Effector memory CD8-positive, alpha-beta T cell (primary cell): ENCODE measurements at regions not wholly inside any gene's neighbourhood (a gene's known extent, or its start where the extent isn't known, plus 50 kb on each side); places are given as distances from the start of the nearest gene placed in this dataset.

Source experiments
- ATAC-seq: fragments of 150-1000 bp; cut with Tn5 transposase; replicated peaks from 2 replicates; pipeline ENCODE4 v1.10.0; 2021; ENCODE audit warnings: mild to moderate bottlenecking, moderate library complexity
- DNase-seq, 3 experiments: peaks; one replicate each; pipeline ENCODE4 v3.0.0; 2021
- H3K27ac Mint-ChIP-seq, 2 donors: one replicate each; pipeline ENCODE4 v1.8.0; 2022; ENCODE audit warnings: mild to moderate bottlenecking in 2 of 2, mixed read lengths in 2 of 2, moderate library complexity in 2 of 2
- H3K27me3 Mint-ChIP-seq, 2 donors: one replicate each; pipeline ENCODE4 v1.8.0; 2022; ENCODE audit warnings: mixed read lengths in 2 of 2
- H3K36me3 Mint-ChIP-seq: one replicate; pipeline ENCODE4 v1.8.0; 2022; ENCODE audit warnings: mild to moderate bottlenecking, moderate library complexity, mixed read lengths; ENCODE audit not compliant: insufficient read depth
- H3K4me1 Mint-ChIP-seq, 2 donors: one replicate each; pipeline ENCODE4 v1.8.0; 2022; ENCODE audit warnings: low read depth in 2 of 2, mixed read lengths in 2 of 2
- H3K4me3 Mint-ChIP-seq, 2 donors: one replicate each; pipeline ENCODE4 v1.8.0; 2022; ENCODE audit warnings: mild to moderate bottlenecking in 2 of 2, mixed read lengths in 2 of 2, moderate library complexity in 2 of 2
- H3K9me3 Mint-ChIP-seq, 2 donors: one replicate each; pipeline ENCODE4 v1.8.0; 2022; ENCODE audit warnings: mixed read lengths in 2 of 2

DNA sequence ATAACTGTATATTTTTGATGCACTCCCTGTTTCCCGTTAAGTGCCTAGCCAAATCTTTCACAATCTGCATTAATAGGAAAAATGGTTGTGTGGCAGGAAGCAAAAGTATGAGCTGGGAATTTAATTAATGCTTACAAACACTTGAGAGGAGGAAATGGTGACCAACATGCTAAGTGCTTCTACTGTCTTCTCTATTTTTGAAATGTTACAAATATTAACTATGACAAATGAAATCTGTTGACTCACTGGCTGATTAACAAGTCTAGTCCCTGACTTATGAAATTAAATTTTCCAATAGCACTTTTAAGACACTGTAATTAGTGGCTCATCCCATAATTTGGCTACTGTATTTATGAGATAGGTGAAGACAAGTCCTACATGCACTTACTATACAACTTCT is 446.9 kb upstream of the DPPA4 start:
- Mint-ChIP-seq H3K27me3 (peaks cover 0 to 5% of the 10 kb centered on the region in 2 donors), H3K36me3 (no peaks in the 10 kb centered on the region), H3K4me3 (no peak overlapping the region), H3K27ac (no peak overlapping the region), H3K9me3 (peaks cover 0 to 2% of the 10 kb centered on the region in 2 donors), H3K4me1 (peaks cover 5 to 7% of the 10 kb centered on the region in 2 donors)
- no peak for DNase-seq
- no peak for ATAC-seq

DNA sequence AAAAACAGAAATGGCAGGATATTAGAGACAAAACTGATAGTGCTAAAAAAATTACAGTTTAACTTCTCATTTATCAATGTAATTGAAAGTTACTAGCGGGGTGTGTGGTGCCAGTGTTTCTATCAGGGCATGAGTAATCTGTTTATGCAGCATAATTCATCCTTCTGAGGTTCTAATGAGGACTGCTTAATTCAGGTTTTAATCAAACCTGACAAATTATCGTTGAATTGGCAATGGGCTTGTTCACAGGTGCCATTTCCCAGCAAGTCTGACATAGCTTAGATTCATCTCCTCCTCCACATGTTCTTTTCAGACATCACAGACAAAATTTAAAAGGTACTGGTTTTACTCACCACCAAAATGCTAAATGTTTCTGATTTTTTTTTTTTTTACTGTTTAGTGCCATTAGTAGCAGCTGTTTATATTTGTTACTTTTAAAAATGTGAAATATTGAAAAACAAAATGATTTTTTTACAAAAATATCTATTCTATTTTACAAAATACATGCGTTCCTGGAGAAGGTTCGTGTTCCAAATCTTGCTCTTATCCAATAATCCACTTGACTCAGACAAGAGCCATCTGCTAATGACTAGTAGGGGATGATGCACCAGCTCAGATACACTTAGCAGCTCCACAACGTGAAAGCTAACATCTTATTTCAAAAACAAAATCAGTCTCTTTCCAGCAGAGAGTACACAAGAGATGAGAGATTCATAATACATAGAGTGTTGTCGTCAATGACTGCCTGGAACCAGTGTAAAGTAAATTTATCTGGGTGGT is 447.7 kb upstream of the DPPA4 start:
- Mint-ChIP-seq H3K4me1 (peaks cover 5 to 7% of the 10 kb centered on the region in 2 donors), H3K27me3 (peaks cover 0 to 5% of the 10 kb centered on the region in 2 donors), H3K27ac (peak overlapping the region in 1 of 2 donors; percentile 18), H3K36me3 (no peaks in the 10 kb centered on the region), H3K9me3 (no peaks in the 10 kb centered on the region), H3K4me3 (no peak overlapping the region)
- ATAC-seq (no peak), DNase-seq (no peak)

DNA sequence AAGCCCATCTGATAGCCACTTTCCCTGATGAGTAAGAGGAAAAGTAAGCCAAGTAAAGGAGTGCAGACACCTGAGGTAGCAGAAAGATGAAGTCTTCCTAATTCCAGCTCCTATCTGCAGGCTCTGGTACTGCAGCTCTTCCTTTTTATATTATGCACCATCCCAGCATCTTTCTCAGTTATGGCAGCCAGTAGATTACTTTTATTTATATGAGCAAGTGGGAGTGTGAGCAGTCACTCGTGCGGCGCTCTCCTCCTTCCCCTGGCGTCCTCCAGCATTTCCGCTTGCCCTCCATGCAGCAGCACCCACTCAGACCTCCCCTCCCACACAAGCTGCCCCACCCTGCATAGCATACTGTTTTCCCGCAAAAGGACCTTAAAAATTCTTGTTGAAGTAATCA is 465.9 kb upstream of the DPPA4 start:
- no peak for ATAC-seq
- H3K36me3 Mint-ChIP-seq = peaks cover 4% of the 10 kb centered on the region
- H3K4me1 Mint-ChIP-seq = peaks cover 32 to 45% of the 10 kb centered on the region in 2 donors
- no peak overlapping the region for H3K27ac Mint-ChIP-seq
- peak overlapping the region in 1 of 2 donors; percentile 17 for H3K4me3 Mint-ChIP-seq
- no peaks in the 10 kb centered on the region for H3K27me3 Mint-ChIP-seq
- H3K9me3 Mint-ChIP-seq = peaks cover 2 to 6% of the 10 kb centered on the region in 2 donors
- no peak for DNase-seq

DNA sequence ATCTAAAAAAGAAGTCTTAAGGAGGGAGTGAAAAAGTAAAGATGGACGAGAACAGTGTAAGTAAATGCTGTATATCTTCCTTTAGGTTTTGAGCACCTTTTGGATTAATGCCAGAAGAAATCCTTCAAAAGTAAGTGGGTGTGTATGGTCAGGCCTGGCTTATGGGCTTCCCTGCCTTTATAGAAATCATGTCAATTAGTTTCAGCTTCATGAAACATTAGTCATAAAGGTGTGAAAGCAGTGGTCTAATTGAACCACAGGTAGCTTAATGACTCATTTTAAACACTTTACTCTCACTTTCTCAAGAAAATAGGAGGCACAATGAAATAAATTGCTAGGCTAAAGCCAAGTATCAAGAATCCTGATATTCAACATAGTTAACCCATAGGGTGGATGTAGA is 467.4 kb upstream of the DPPA4 start:
- peaks cover 4% of the 10 kb centered on the region for H3K36me3 Mint-ChIP-seq
- ATAC-seq (peak; percentile 74), DNase-seq (peak; percentile 3 to 15 (median 4))
- peaks cover 3 to 6% of the 10 kb centered on the region in 2 donors for H3K9me3 Mint-ChIP-seq
- H3K27me3 Mint-ChIP-seq = no peaks in the 10 kb centered on the region
- peak overlapping the region; percentile 78 to 84 for H3K27ac Mint-ChIP-seq
- H3K4me3 Mint-ChIP-seq = peak overlapping the region; percentile 64 to 72
- peaks cover 32 to 48% of the 10 kb centered on the region in 2 donors for H3K4me1 Mint-ChIP-seq

DNA sequence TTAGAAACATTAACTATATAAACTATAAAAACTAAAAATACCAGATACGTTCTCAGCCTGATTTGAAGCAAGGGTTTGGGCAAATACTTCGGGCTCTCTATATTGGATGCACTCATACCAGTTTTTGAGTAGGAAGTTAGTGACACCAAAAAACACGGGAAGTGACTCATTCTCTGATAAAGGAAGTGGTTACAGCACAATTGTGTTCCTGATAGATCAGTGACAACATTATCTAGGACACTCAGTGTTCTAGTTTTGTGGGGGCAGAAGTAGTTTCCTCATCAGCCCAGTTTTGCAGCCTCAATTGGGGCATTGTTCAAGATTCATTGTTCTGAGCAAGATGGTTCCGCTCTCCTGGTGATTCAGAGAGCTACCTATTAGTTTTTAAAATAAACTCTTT is 469.6 kb upstream of the DPPA4 start:
- H3K4me3 Mint-ChIP-seq = peak overlapping the region; percentile 51 to 77
- peak; percentile 88 for ATAC-seq
- H3K36me3 Mint-ChIP-seq = peaks cover 4% of the 10 kb centered on the region
- peaks cover 3 to 6% of the 10 kb centered on the region in 2 donors for H3K9me3 Mint-ChIP-seq
- H3K27me3 Mint-ChIP-seq = no peaks in the 10 kb centered on the region
- peak overlapping the region; percentile 87 to 92 for H3K27ac Mint-ChIP-seq
- H3K4me1 Mint-ChIP-seq = peaks cover 31 to 48% of the 10 kb centered on the region in 2 donors
- peak; percentile 42 to 49 (median 49) for DNase-seq

DNA sequence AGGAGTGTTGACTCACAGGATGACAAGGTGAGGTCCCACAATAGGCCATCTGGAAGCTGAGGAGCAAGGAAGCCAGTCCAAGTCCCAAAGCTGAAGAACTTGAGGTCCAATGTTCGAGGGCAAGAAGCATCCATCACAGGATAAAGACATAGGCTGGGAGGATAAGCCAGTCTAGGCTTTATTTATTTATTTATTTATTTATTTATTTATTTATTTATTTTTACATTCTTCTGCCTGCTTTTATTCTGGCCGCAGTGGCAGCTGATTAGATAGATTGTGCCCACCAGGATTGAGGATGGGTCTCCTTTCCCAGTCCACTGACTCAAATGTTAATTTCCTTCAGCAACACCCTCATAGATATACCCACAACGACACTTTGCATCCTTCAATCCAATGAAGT is 472.2 kb upstream of the DPPA4 start:
- H3K27ac Mint-ChIP-seq = peak overlapping the region in 1 of 2 donors; percentile 50
- ATAC-seq = no peak
- no peak for DNase-seq
- H3K4me3 Mint-ChIP-seq = no peak overlapping the region
- no peaks in the 10 kb centered on the region for H3K27me3 Mint-ChIP-seq
- peaks cover 21 to 35% of the 10 kb centered on the region in 2 donors for H3K4me1 Mint-ChIP-seq
- peaks cover 3 to 6% of the 10 kb centered on the region in 2 donors for H3K9me3 Mint-ChIP-seq
- H3K36me3 Mint-ChIP-seq = peaks cover 4% of the 10 kb centered on the region

DNA sequence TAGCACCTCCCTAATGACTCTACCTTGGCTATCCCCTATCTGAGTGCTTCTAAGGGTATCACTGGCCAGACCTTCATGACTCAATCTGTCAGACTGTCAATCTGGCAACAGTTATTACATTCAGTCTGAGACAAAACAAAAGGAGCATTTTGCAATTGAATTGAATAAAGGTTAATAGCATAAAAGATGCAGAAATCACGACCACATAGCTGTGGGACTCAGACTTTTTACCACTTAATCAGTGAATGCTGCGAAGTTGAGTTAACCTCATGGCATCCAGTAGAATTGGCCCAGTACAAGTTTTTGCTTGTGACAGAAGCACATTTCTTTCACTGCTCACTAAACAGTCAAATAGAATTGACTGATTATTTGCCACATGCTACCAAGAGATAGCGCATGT is 480.7 kb upstream of the DPPA4 start:
- Mint-ChIP-seq H3K9me3 (no peaks in the 10 kb centered on the region), H3K27me3 (no peaks in the 10 kb centered on the region), H3K4me1 (no peaks in the 10 kb centered on the region), H3K4me3 (no peak overlapping the region), H3K36me3 (no peaks in the 10 kb centered on the region), H3K27ac (no peak overlapping the region)
- no peak for DNase-seq
- no peak for ATAC-seq

DNA sequence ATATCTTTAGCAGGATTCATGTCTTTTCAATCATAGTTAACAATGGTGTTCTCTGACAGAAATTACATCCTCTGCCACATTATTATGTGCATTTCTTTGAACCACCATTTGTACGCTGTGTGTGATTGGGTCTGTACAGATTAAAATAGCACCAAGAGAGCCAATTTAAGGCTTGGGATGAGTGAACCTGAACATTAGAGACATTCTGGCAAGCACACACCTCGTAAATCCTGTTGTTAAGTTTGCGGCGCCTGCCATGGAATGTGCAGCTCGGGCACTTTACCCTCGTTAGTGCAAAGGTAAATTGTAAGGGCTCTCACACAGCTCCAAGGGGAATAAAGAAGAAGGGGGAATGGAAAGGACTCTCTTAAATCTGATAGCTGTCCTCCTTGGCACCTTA is 482.4 kb upstream of the DPPA4 start:
- ATAC-seq (no peak), DNase-seq (no peak)
- Mint-ChIP-seq H3K9me3 (no peaks in the 10 kb centered on the region), H3K27ac (no peak overlapping the region), H3K4me1 (no peaks in the 10 kb centered on the region), H3K27me3 (no peaks in the 10 kb centered on the region), H3K4me3 (no peak overlapping the region), H3K36me3 (no peaks in the 10 kb centered on the region)

DNA sequence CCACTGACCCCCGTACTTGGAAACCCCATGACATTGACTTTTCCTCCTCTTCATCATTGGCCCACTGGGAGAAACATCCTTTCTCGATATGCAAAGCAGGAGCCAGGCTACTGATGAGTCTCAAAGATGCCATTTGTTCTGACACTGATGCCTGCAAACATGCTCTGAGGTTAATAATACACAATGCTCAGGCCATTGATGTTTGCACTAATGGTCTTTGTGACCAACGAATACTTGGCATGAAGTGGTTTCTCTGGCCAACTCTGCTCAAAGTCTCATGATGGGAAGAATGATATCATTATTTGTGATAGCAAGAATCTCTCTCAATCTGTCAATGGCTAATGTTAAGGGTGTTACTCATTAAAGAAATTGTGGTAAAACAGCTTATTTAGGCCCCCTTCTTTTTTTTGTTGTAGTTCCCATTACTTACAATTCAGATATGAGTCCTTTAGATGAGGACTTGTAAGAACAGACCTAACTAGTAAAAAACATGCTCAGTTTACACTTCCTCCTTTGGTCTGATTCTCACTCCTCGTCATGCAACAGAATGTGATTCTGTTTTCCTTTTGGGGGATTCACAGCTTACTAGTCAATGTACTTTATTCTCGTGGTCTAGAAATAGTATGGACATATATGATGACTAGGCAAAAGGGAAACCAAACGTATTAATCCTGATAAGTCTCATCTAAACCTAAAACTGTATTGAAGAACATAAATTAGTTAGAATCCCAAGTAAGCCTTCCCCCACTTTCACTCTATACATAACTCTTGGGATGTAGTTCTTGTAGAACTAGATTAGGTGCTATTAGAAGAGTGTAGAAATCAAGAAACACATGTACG is 488.8 kb upstream of the DPPA4 start:
- DNase-seq = no peak
- peaks cover 0 to 7% of the 10 kb centered on the region in 2 donors for H3K4me1 Mint-ChIP-seq
- H3K27me3 Mint-ChIP-seq = no peaks in the 10 kb centered on the region
- no peaks in the 10 kb centered on the region for H3K36me3 Mint-ChIP-seq
- H3K4me3 Mint-ChIP-seq = no peak overlapping the region
- no peaks in the 10 kb centered on the region for H3K9me3 Mint-ChIP-seq
- ATAC-seq = no peak
- H3K27ac Mint-ChIP-seq = no peak overlapping the region

DNA sequence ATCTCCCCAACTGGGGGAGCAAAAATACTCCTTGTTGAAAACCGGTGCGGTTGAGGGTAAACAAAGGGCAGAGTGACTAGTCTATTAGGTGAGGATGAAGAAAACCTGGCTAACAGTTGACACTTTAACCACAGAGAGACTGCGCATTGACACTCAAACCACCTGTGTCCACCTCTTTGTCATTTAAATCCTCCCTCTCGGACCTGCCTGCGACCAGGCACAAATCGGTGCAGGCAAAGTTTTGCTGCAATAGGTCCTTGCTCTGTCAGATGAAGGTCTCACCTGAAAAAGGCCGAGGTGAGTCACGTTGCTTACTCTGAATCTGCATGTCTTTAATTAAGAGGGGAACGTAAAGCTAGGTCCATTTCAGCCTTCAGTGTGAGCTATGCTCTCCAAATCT is 494.1 kb upstream of the DPPA4 start:
- Mint-ChIP-seq H3K27me3 (no peaks in the 10 kb centered on the region), H3K27ac (no peak overlapping the region), H3K9me3 (no peaks in the 10 kb centered on the region), H3K36me3 (no peaks in the 10 kb centered on the region), H3K4me1 (peaks cover 0 to 7% of the 10 kb centered on the region in 2 donors), H3K4me3 (no peak overlapping the region)
- DNase-seq (no peak), ATAC-seq (no peak)

DNA sequence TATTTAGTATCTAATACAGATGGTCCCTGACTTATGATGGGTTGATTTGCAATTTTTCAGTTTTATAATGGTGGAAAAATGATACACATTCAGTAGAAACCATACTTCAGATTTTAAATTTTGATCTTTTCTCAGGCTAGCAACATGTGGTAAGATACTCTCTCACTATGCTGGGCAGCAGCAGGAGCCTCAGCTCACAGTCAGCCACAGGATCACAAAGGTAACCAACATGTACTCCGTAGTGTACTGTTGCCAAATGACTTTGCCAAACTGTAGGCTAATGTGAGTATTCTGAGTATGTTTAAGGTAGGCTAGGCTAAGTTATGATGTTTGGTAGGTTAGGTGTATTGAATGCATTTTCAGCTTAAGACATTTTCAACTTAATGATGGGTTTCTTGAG is 498.6 kb upstream of the DPPA4 start:
- no peak overlapping the region for H3K27ac Mint-ChIP-seq
- no peaks in the 10 kb centered on the region for H3K4me1 Mint-ChIP-seq
- DNase-seq (no peak), ATAC-seq (no peak)
- H3K27me3 Mint-ChIP-seq = no peaks in the 10 kb centered on the region
- no peak overlapping the region for H3K4me3 Mint-ChIP-seq
- no peaks in the 10 kb centered on the region for H3K36me3 Mint-ChIP-seq
- H3K9me3 Mint-ChIP-seq = no peaks in the 10 kb centered on the region

DNA sequence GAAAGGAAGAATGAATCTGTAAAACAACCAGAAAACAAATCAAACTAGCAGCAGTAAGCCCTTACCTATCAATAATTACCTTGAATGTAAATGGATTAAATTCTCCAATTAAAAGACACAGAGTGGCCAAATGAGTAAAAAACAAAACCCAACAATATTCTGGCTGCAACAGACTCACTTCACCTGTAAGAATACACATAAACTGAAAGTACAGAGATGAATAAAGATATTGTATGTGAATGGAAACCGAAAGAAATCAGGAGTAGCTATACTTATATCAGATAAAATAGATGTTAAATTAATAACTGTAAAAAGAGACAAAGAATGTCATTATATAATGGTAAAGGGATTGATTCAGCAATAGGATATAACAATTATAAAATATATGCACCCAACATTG is 514.5 kb upstream of the DPPA4 start:
- ATAC-seq = peak; percentile 51

DNA sequence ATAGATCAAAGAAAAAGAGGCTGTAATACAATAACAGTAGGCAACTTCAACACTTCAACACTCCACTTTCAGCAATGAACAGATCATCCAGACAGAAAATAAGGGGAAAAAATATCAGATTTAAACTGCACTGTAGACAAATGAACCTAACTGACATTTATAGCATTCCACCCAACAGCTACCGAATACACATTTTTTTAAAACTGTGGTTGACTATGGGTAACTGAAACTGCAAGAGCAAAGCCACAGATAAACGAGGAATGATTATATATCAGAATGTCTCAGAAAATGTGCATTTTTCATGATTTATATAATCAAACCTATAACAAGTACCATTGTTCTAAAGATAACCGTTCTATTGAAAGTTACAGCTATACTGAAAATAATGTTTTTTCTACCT is 514.9 kb upstream of the DPPA4 start:
- DNase-seq = no peak
- Mint-ChIP-seq H3K36me3 (no peaks in the 10 kb centered on the region), H3K4me3 (peak overlapping the region; percentile 58 to 60), H3K9me3 (peaks cover 7 to 14% of the 10 kb centered on the region in 2 donors), H3K4me1 (peaks cover 9 to 17% of the 10 kb centered on the region in 2 donors), H3K27ac (peak overlapping the region; percentile 38 to 83), H3K27me3 (no peaks in the 10 kb centered on the region)
- ATAC-seq = no peak

More for the DNA sequence above, 514.5 kb upstream of the DPPA4 start:
- peak overlapping the region; percentile 38 to 83 for H3K27ac Mint-ChIP-seq
- no peaks in the 10 kb centered on the region for H3K36me3 Mint-ChIP-seq
- DNase-seq = no peak
- peaks cover 7 to 14% of the 10 kb centered on the region in 2 donors for H3K9me3 Mint-ChIP-seq
- peaks cover 9 to 17% of the 10 kb centered on the region in 2 donors for H3K4me1 Mint-ChIP-seq
- H3K4me3 Mint-ChIP-seq = peak overlapping the region; percentile 58 to 60
- no peaks in the 10 kb centered on the region for H3K27me3 Mint-ChIP-seq
